NB4 (cell line): ENCODE measurements at regions not wholly inside any gene's neighbourhood (a gene's known extent, or its start where the extent isn't known, plus 50 kb on each side); places are given as distances from the start of the nearest gene placed in this dataset.

Source experiments
- DNase-seq: peaks from one replicate; pipeline ENCODE4 v3.0.0; 2010; ENCODE audit warnings: low read depth
- H3K4me3 ChIP-seq: one replicate; pipeline ENCODE4 v1.5.1; 2011; ENCODE audit warnings: mild to moderate bottlenecking, low read depth, low read length, moderate library complexity
- CTCF ChIP-seq: IDR thresholded peaks from one replicate; pipeline ENCODE4 v1.5.1; 2012; ENCODE audit warnings: low read depth, low read length
- MAX ChIP-seq: IDR thresholded peaks from 2 replicates; pipeline ENCODE4 v1.6.1; 2011; ENCODE audit warnings: low read depth, low read length
- MYC ChIP-seq: IDR thresholded peaks from 2 replicates; pipeline ENCODE4 v1.6.1; 2011; ENCODE audit warnings: low read depth, low read length
- POLR2A ChIP-seq: IDR thresholded peaks from 2 replicates; pipeline ENCODE4 v1.6.1; 2011; ENCODE audit warnings: mild to moderate bottlenecking; ENCODE audit not compliant: insufficient read length; ENCODE audit errors: extremely low read depth

GRCh38 chr11:15858881-15859280 is 497.5 kb downstream of the SOX6 start:
- no peak overlapping the region for H3K4me3 ChIP-seq
- TF ChIP-seq POLR2A, result no peak
- TF ChIP-seq MYC, result no peak
- no peak for TF ChIP-seq CTCF
- TF ChIP-seq MAX, result no peak
- DNase-seq, result no peak

DNA sequence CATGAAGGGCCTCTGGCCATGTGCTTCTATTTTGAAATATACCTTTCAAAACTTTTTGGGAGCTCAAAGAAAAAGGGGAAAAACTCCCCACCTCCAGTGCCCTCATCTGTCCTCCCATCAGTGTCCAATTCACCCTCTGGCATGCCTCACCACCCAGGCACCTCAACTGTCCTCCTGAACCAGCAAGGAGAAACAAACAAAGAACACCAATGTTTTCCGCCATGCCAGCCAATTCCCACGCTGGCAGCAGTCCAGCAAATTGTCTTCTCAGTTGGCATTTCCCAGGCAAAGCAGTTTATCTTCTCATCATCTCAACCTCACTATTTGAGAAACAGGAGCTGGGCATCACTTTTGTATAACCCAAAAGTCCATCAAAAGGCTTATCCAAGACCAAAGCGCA is 496.9 kb downstream of the SOX6 start:
- no peak for DNase-seq
- no peak overlapping the region for H3K4me3 ChIP-seq
- TF ChIP-seq CTCF (no peak), MYC (no peak), MAX (no peak), POLR2A (no peak)

- no peak for TF ChIP-seq POLR2A
- no peak for TF ChIP-seq CTCF
- no peak for TF ChIP-seq MAX
- no peak for TF ChIP-seq MYC
- DNase-seq, result no peak
- H3K4me3 ChIP-seq, result no peak overlapping the region
Observed at GRCh38 chr11:15861256-15861655, 495.1 kb downstream of the SOX6 start.

DNA sequence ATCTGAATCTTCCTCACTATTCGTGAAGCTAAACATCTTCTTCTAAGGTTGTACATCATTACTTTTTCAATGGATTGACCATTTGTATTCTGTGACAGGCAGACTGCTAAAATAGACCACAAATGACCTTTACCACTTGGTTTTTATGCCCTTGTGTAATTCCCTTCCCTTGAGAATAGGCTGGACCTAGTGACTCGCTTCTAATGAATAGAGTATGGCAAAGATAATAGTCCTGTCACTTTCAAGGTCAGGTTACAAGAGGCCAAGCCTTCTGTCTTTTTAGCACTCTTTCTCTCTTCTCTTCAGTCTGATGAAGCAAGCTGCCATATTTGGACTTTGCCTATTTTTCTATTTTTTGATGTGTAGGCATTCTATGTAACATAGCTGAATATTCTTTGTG is 492.9 kb downstream of the SOX6 start:
- TF ChIP-seq POLR2A, result no peak
- no peak for TF ChIP-seq CTCF
- TF ChIP-seq MYC, result no peak
- TF ChIP-seq MAX, result no peak
- H3K4me3 ChIP-seq, result no peak overlapping the region
- no peak for DNase-seq

DNA sequence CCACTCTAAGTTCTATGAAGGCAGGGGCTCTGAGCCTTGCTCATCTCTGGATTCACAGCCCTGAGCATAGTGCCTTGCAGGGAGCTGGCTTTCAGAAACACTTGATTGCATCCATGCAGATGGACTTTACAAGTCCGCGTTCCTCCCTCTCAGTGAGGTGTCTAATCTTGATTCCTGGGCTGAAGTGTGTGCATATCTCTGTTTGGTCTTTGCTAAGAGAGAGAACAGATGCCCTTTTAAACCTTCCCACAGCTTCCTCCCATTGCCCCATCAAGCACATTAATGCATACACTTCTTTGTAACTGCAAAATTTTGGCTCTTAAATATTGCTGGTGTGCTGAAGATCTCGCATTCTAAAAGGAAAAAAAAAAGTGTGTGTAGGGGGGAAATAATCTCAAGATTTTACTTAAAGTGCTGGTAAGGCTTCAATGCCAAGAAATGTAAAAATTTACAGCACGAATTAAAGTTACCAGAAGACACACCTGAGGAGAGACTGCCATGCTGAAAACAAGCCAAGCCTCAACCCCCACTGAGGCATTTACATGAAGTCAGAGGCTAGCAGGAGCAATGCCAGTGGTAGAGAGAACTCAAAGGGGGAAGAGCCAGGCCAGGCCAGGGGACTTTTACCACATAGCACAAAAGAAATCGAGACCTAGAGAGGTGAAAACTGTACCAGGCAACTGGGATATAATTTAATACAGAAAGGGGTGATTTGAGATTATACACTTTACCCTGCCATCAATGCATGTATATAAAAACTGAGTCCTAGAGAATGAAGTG is 492.1 kb downstream of the SOX6 start:
- TF ChIP-seq POLR2A (no peak), CTCF (no peak), MAX (no peak), MYC (no peak)
- no peak overlapping the region for H3K4me3 ChIP-seq
- DNase-seq, result no peak
